K562 (cell line): ENCODE measurements at regions not wholly inside any gene's neighbourhood (a gene's known extent, or its start where the extent isn't known, plus 50 kb on each side); places are given as distances from the start of the nearest gene placed in this dataset.

Experiments used
- ZFX ChIP-seq: sonication (generic); formaldehyde crosslinking; IDR thresholded peaks from 2 replicates; pipeline ENCODE4 v1.8.0; 2022; ENCODE audit warnings: mild to moderate bottlenecking, missing genetic modification reagents, moderate library complexity
- ZNF217 ChIP-seq: sonication (generic); formaldehyde crosslinking; IDR thresholded peaks from 2 replicates; pipeline ENCODE4 v1.8.0; 2022; ENCODE audit warnings: mild to moderate bottlenecking, missing genetic modification reagents
- TF ChIP-seq, protein P1 (sequence below), 2 experiments: fragments of 450-650 bp in 1 of 2; IDR thresholded peaks; 2 replicates each; pipeline ENCODE4 v1.6.1; 2011 to 2017; ENCODE audit warnings: low read depth in 2 of 2, antibody characterized with exemption in 1 of 2, borderline replicate concordance in 1 of 2, low read length in 1 of 2, mild to moderate bottlenecking in 1 of 2, mixed read lengths in 1 of 2; ENCODE audit not compliant: control insufficient read depth in 1 of 2

GRCh38 chr1:60835649-60836048, 246.7 kb upstream of the NFIA start:
- TF ChIP-seq ZFX (no peak), ZNF217 (no peak)
- TF ChIP-seq, protein P1, sequence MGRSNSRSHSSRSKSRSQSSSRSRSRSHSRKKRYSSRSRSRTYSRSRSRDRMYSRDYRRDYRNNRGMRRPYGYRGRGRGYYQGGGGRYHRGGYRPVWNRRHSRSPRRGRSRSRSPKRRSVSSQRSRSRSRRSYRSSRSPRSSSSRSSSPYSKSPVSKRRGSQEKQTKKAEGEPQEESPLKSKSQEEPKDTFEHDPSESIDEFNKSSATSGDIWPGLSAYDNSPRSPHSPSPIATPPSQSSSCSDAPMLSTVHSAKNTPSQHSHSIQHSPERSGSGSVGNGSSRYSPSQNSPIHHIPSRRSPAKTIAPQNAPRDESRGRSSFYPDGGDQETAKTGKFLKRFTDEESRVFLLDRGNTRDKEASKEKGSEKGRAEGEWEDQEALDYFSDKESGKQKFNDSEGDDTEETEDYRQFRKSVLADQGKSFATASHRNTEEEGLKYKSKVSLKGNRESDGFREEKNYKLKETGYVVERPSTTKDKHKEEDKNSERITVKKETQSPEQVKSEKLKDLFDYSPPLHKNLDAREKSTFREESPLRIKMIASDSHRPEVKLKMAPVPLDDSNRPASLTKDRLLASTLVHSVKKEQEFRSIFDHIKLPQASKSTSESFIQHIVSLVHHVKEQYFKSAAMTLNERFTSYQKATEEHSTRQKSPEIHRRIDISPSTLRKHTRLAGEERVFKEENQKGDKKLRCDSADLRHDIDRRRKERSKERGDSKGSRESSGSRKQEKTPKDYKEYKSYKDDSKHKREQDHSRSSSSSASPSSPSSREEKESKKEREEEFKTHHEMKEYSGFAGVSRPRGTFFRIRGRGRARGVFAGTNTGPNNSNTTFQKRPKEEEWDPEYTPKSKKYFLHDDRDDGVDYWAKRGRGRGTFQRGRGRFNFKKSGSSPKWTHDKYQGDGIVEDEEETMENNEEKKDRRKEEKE (IDR thresholded peaks at IDR 0.05; ENCODE audit: borderline replicate concordance in 1 of 2, control insufficient read depth in 1 of 2, low read depth in 2 of 2, low read length in 1 of 2): no peak
